IMR-90 (cell line): ENCODE measurements at regions not wholly inside any gene's neighbourhood (a gene's known extent, or its start where the extent isn't known, plus 50 kb on each side); places are given as distances from the start of the nearest gene placed in this dataset.

Source experiments
- ATAC-seq: fragments of 200-7000 bp; cut with Tn5 transposase; 2 replicates; pipeline ENCODE4 v1.9.1; 2020; ENCODE audit warnings: low read depth, mild to moderate bottlenecking, moderate library complexity
- BruUV-seq: library from RNA; stranded (reverse); fragments of 400-500 nt; replicated peaks from 2 replicates; lab custom pipeline; 2021; lab: Mats Ljungman, UMichigan
- CTCF ChIA-PET: fragments of 300-600 bp; formaldehyde crosslinking; extraction: SDS; loops from one replicate; lab custom pipeline; 2021; ENCODE audit warnings: antibody characterized with exemption; lab: Yijun Ruan, JAX
- POLR2A ChIA-PET: fragments of 300-600 bp; sonication (Branson Sonifier 250); formaldehyde crosslinking; loops from one replicate; lab custom pipeline; 2022; ENCODE audit warnings: antibody characterized with exemption; ENCODE audit not compliant: unreplicated experiment; lab: Charles Lee
- DNase-seq: peaks from one replicate; pipeline ENCODE4 v3.0.0; 2013
- H2AFZ ChIP-seq: replicated peaks from 2 replicates; pipeline ENCODE3; 2013; ENCODE audit warnings: low read length, mild to moderate bottlenecking; ENCODE audit not compliant: poor library complexity
- H2AK5ac ChIP-seq: 2 replicates; pipeline ENCODE4 v1.6.1; 2013; ENCODE audit warnings: low read depth, low read length, inconsistent platforms
- H2AK9ac ChIP-seq: replicated peaks from 2 replicates; pipeline ENCODE3; 2013; ENCODE audit warnings: mild to moderate bottlenecking, low read depth, low read length, moderate library complexity; ENCODE audit not compliant: poor library complexity
- H2BK120ac ChIP-seq: 2 replicates; pipeline ENCODE4 v1.6.1; 2013; ENCODE audit warnings: low read depth, low read length, inconsistent platforms
- H2BK15ac ChIP-seq: 3 replicates; pipeline ENCODE4 v1.6.1; 2013; ENCODE audit warnings: low read depth, low read length, inconsistent platforms
- H2BK20ac ChIP-seq: 2 replicates; pipeline ENCODE4 v1.6.1; 2013; ENCODE audit warnings: low read depth, mild to moderate bottlenecking, inconsistent platforms, low read length, moderate library complexity
- H2BK5ac ChIP-seq: 2 replicates; pipeline ENCODE4 v1.6.1; 2013; ENCODE audit warnings: mild to moderate bottlenecking, low read depth, low read length, inconsistent platforms; ENCODE audit not compliant: poor library complexity, severe bottlenecking
- H3K14ac ChIP-seq: replicated peaks from 2 replicates; pipeline ENCODE4 v1.6.1; 2013; ENCODE audit warnings: low read depth, low read length, inconsistent platforms
- H3K18ac ChIP-seq: 2 replicates; pipeline ENCODE4 v1.6.1; 2013; ENCODE audit warnings: low read depth, low read length, control low read depth
- H3K23ac ChIP-seq: 2 replicates; pipeline ENCODE4 v1.6.1; 2013; ENCODE audit warnings: low read depth, low read length, inconsistent platforms
- H3K27ac ChIP-seq: 2 replicates; pipeline ENCODE4 v1.5.1; 2013; ENCODE audit warnings: mild to moderate bottlenecking, control low read depth, low read length; ENCODE audit not compliant: insufficient read depth
- H3K27me3 ChIP-seq: 2 replicates; pipeline ENCODE4 v1.6.1; 2013; ENCODE audit warnings: low read length; ENCODE audit not compliant: control insufficient read depth, insufficient read depth
- H3K36me3 ChIP-seq: 2 replicates; pipeline ENCODE4 v1.6.1; 2013; ENCODE audit warnings: low read length, mixed read lengths; ENCODE audit not compliant: control insufficient read depth, insufficient read depth
- H3K4ac ChIP-seq: 2 replicates; pipeline ENCODE4 v1.6.1; 2013; ENCODE audit warnings: low read depth, low read length, inconsistent platforms
- H3K4me1 ChIP-seq: 2 replicates; pipeline ENCODE4 v1.6.1; 2013; ENCODE audit warnings: low read length, mixed read lengths; ENCODE audit not compliant: control insufficient read depth, insufficient read depth
- H3K4me2 ChIP-seq: 2 replicates; pipeline ENCODE4 v1.6.1; 2013; ENCODE audit warnings: low read depth, mild to moderate bottlenecking, control low read depth, low read length, moderate library complexity
- H3K4me3 ChIP-seq: 2 replicates; pipeline ENCODE4 v1.5.1; 2013; ENCODE audit warnings: low read depth, mild to moderate bottlenecking, control low read depth, low read length, moderate library complexity; ENCODE audit not compliant: insufficient read depth
- H3K56ac ChIP-seq: 2 replicates; pipeline ENCODE4 v1.6.1; 2013; ENCODE audit warnings: low read length, inconsistent platforms; ENCODE audit not compliant: insufficient read depth; ENCODE audit errors: extremely low read depth
- H3K79me1 ChIP-seq, 2 experiments: 2 replicates each; pipeline ENCODE4 v1.6.1; 2013; ENCODE audit warnings: low read length in 2 of 2, inconsistent platforms in 1 of 2, low read depth in 1 of 2
- H3K9ac ChIP-seq: 2 replicates; pipeline ENCODE4 v1.6.1; 2013; ENCODE audit warnings: low read depth, low read length, control low read depth
- H3K9me1 ChIP-seq: 2 replicates; pipeline ENCODE4 v1.6.1; 2013; ENCODE audit warnings: low read length, inconsistent platforms; ENCODE audit not compliant: insufficient read depth
- H3K9me3 ChIP-seq: 2 replicates; pipeline ENCODE4 v1.6.1; 2013; ENCODE audit warnings: low read length; ENCODE audit not compliant: control insufficient read depth, insufficient read depth
- H4K20me1 ChIP-seq: 2 replicates; pipeline ENCODE4 v1.6.1; 2013; ENCODE audit warnings: low read length, inconsistent platforms; ENCODE audit not compliant: insufficient read depth
- H4K5ac ChIP-seq: 2 replicates; pipeline ENCODE4 v1.6.1; 2013; ENCODE audit warnings: mild to moderate bottlenecking, low read depth, low read length, control low read depth
- H4K8ac ChIP-seq, 2 experiments: 2 replicates each; pipeline ENCODE4 v1.6.1; 2013; ENCODE audit warnings: low read depth in 2 of 2, low read length in 2 of 2, control low read depth in 1 of 2, inconsistent platforms in 1 of 2
- H4K91ac ChIP-seq: 2 replicates; pipeline ENCODE4 v1.6.1; 2013; ENCODE audit warnings: low read depth, low read length, inconsistent platforms; ENCODE audit not compliant: insufficient read depth
- BHLHE40 ChIP-seq: fragments of 150-350 bp; IDR thresholded peaks from 2 replicates; pipeline ENCODE4 v1.6.1; 2016; ENCODE audit warnings: mild to moderate bottlenecking, low read depth, low read length
- CEBPB ChIP-seq: IDR thresholded peaks from 2 replicates; pipeline ENCODE4 v1.6.1; 2012; ENCODE audit warnings: low read depth, low read length, improper control_type of control experiment
- CHD1 ChIP-seq: IDR thresholded peaks from 2 replicates; pipeline ENCODE4 v1.6.1; 2012; ENCODE audit warnings: low read depth, low read length, improper control_type of control experiment
- ELK1 ChIP-seq: fragments of 150-350 bp; IDR thresholded peaks from 2 replicates; pipeline ENCODE4 v1.6.1; 2016; ENCODE audit warnings: low read depth, mild to moderate bottlenecking, low read length, moderate library complexity, borderline replicate concordance
- FOS ChIP-seq: fragments of 150-350 bp; IDR thresholded peaks from 2 replicates; pipeline ENCODE4 v1.6.1; 2016; ENCODE audit warnings: low read depth, low read length
- MAFK ChIP-seq: IDR thresholded peaks from 2 replicates; pipeline ENCODE4 v1.6.1; 2012; ENCODE audit warnings: low read depth, low read length, improper control_type of control experiment
- MAZ ChIP-seq: IDR thresholded peaks from 2 replicates; pipeline ENCODE4 v1.6.1; 2012; ENCODE audit warnings: low read depth, mild to moderate bottlenecking, low read length, improper control_type of control experiment, moderate library complexity, borderline replicate concordance
- MXI1 ChIP-seq: IDR thresholded peaks from 2 replicates; pipeline ENCODE4 v1.6.1; 2012; ENCODE audit warnings: low read depth, mild to moderate bottlenecking, low read length, moderate library complexity, borderline replicate concordance
- NFE2L2 ChIP-seq: fragments of 150-350 bp; IDR thresholded peaks from 2 replicates; pipeline ENCODE4 v1.6.1; 2016; ENCODE audit warnings: low read depth, mild to moderate bottlenecking, low read length
- POLR2A ChIP-seq: IDR thresholded peaks from 2 replicates; pipeline ENCODE4 v1.6.1; 2012; ENCODE audit warnings: mild to moderate bottlenecking, low read depth, low read length
- RAD21 ChIP-seq: IDR thresholded peaks from 2 replicates; pipeline ENCODE4 v1.6.1; 2012; ENCODE audit warnings: low read length, improper control_type of control experiment
- RCOR1 ChIP-seq: IDR thresholded peaks from 2 replicates; pipeline ENCODE4 v1.6.1; 2012; ENCODE audit warnings: mild to moderate bottlenecking, low read length, improper control_type of control experiment; ENCODE audit not compliant: insufficient replicate concordance
- RFX5 ChIP-seq: IDR thresholded peaks from 2 replicates; pipeline ENCODE4 v1.8.0; 2012; ENCODE audit warnings: low read depth, mild to moderate bottlenecking, low read length, moderate library complexity
- SMC3 ChIP-seq: fragments of 150-350 bp; IDR thresholded peaks from 2 replicates; pipeline ENCODE4 v1.6.1; 2016; ENCODE audit warnings: low read depth, mild to moderate bottlenecking, antibody characterized with exemption, low read length, moderate library complexity
- USF2 ChIP-seq: fragments of 150-350 bp; IDR thresholded peaks from 2 replicates; pipeline ENCODE4 v1.6.1; 2017; ENCODE audit warnings: mild to moderate bottlenecking, antibody characterized with exemption, low read length, low read depth
- WGBS, 2 experiments: methylation state at CpG; one replicate each; pipeline versions ENCODE4 v1.1.5 to v1.1.7; 2013; ENCODE audit warnings: missing lambda C conversion rate in 2 of 2; ENCODE audit not compliant: insufficient read length in 1 of 2; ENCODE audit errors: extremely low coverage in 2 of 2; 5-methylcytosine and 5-hydroxymethylcytosine counted together
- dilution Hi-C: fragments of 300-500 bp; cut with HindIII; formaldehyde crosslinking; loops from one replicate; pipeline ENCODE4 v1.14.3; 2018; ENCODE audit warnings: low sequenced_read_pairs; ENCODE audit not compliant: unreplicated experiment
- in situ Hi-C: fragments of 300-500 bp; cut with MboI; formaldehyde crosslinking; loops from 3 replicates; pipeline ENCODE4 v1.14.3; 2019; ENCODE audit warnings: low sequenced_read_pairs, inconsistent platforms, mixed read lengths
- intact Hi-C: fragments of 100-400 bp; cut with micrococcal nuclease; formaldehyde crosslinking; loops from 2 replicates; pipeline ENCODE4 v1.10.0; 2022
- TF ChIP-seq, protein P1 (sequence below): conservative IDR thresholded peaks from 2 replicates; pipeline ENCODE4 v1.5.1; 2012; ENCODE audit warnings: mild to moderate bottlenecking, low read depth, low read length, improper control_type of control experiment

DNA sequence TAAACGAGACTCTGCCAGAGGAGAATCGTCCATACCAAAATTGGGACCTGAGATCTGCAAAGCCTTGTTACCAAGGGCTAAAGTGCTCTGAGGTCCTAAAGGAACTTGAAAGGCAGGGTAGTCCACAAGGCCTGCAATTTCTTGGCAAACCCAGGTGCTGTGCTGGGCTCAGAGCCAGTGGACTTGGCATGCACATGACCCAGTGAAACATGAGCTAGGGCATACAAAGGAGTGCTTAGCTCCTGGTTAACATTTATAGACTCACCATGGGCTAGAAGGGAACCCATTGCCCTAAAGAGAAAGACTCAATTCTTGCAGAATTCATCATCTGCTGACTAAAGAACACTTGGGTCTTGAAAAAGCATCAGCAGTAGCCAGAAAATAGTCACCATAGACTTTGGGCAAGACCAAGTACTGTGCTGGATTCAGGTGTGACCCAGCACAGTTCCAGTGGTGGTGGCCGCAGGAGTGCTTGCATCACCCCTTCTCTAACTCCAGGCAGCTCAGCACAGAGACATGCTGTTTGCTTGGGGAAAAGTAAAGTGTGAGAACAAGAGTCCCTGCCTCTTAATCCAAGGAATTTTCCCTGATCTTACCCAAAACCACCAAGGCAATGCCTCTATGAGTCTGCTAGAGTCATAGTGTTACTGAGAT, 1069.4 kb upstream of the ADGRL2 start:
- Histone ChIP-seq H3K27me3 (no peaks in the 10 kb centered on the region), H3K9me1 (no peaks in the 10 kb centered on the region), H2AK5ac (no peak overlapping the region), H4K8ac (no peak overlapping the region), H3K4ac (no peak overlapping the region), H3K14ac (no peak overlapping the region), H4K20me1 (no peaks in the 10 kb centered on the region), H3K4me3 (no peak overlapping the region), H4K5ac (no peak overlapping the region), H3K23ac (no peak overlapping the region), H3K9ac (no peak overlapping the region), H2BK15ac (no peak overlapping the region), H3K79me1 (no peaks in the 10 kb centered on the region), H2AK9ac (no peak overlapping the region), H3K27ac (no peak overlapping the region), H3K4me2 (no peak overlapping the region), H2AFZ (no peak overlapping the region), H3K56ac (no peak overlapping the region), H2BK120ac (no peak overlapping the region), H3K18ac (no peak overlapping the region), H4K91ac (no peak overlapping the region), H3K36me3 (no peaks in the 10 kb centered on the region), H3K4me1 (no peaks in the 10 kb centered on the region), H2BK20ac (no peak overlapping the region), H3K9me3 (0 out of 2 replicates have a peak, but pooled peaks cover 2% of the 10 kb centered on the region), H2BK5ac (no peak overlapping the region)
- DNase-seq: no peak
- ChIA-PET POLR2A (no interaction called here), CTCF (no interaction called here)
- no peak for ATAC-seq
- TF ChIP-seq FOS: no peak
- TF ChIP-seq NFE2L2: no peak
- no peak for TF ChIP-seq RAD21
- TF ChIP-seq, protein P1, sequence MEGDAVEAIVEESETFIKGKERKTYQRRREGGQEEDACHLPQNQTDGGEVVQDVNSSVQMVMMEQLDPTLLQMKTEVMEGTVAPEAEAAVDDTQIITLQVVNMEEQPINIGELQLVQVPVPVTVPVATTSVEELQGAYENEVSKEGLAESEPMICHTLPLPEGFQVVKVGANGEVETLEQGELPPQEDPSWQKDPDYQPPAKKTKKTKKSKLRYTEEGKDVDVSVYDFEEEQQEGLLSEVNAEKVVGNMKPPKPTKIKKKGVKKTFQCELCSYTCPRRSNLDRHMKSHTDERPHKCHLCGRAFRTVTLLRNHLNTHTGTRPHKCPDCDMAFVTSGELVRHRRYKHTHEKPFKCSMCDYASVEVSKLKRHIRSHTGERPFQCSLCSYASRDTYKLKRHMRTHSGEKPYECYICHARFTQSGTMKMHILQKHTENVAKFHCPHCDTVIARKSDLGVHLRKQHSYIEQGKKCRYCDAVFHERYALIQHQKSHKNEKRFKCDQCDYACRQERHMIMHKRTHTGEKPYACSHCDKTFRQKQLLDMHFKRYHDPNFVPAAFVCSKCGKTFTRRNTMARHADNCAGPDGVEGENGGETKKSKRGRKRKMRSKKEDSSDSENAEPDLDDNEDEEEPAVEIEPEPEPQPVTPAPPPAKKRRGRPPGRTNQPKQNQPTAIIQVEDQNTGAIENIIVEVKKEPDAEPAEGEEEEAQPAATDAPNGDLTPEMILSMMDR: no peak
- no peak for TF ChIP-seq USF2
- TF ChIP-seq CHD1: no peak
- TF ChIP-seq RCOR1: no peak
- TF ChIP-seq BHLHE40: no peak
- TF ChIP-seq SMC3: no peak
- no peak for TF ChIP-seq RFX5
- TF ChIP-seq MAFK: no peak
- TF ChIP-seq ELK1: no peak
- TF ChIP-seq MXI1: no peak
- TF ChIP-seq CEBPB: no peak
- no peak for TF ChIP-seq MAZ
- TF ChIP-seq POLR2A: no peak
- intact Hi-C loops: no loop called here
- dilution Hi-C loops: no loop called here
- no TSS peak for BruUV-seq
- 57% methylated on average over 1 of the region's 3 CpGs; no CpG with 5 or more reads in 1 of the 2 experiments for WGBS, 2 experiments
- in situ Hi-C loops: no loop called here
